ENCODE measurements at regions not wholly inside any gene's neighbourhood (a gene's known extent, or its start where the extent isn't known, plus 50 kb on each side); places are given as distances from the start of the nearest gene placed in this dataset.

DNA sequence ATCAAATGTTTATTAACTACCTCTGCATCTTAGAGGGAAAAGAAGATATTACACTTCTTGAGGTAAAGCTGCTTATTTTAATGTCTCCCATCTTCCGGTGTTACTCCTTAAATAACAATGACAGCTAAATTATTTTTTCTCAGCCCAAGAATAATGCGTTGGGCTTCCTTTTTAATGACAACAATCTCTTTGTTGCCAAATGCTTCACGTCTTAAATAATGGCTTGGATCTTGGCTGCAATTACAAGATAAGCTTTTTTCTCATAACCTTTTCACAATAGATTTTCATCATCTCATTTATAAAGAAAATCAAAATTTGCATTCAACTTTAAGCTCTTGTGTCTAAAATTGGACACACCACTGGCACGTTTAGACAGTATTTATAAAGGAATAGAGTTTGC lies 89.2 kb upstream of the COL8A1 start:
- H2AK5ac ChIP-seq (ENCODE audit: low read length, severe bottlenecking), result no peak overlapping the region
- no peak overlapping the region for H3K4ac ChIP-seq (ENCODE audit: low read depth in 1 of 2, low read length in 2 of 2)
- no peak overlapping the region for H2AFZ ChIP-seq (ENCODE audit: low read depth, low read length)
- H3K4me1 ChIP-seq (ENCODE audit: control insufficient read depth, insufficient read depth, low read depth, low read length), result no peaks in the 10 kb centered on the region
- WGBS, result 98% methylated on average over 3 of the region's 4 CpGs
- H2BK15ac ChIP-seq (ENCODE audit: low read depth, poor library complexity, severe bottlenecking), result no peak overlapping the region
- no peaks in the 10 kb centered on the region for H3K9me3 ChIP-seq (ENCODE audit: control insufficient read depth, low read length)
- no peak overlapping the region for H3K14ac ChIP-seq (ENCODE audit: low read length in 2 of 2)
- H3K36me3 ChIP-seq (ENCODE audit: control insufficient read depth in 1 of 2, insufficient read depth in 2 of 2, low read depth in 1 of 2, low read length in 2 of 2), result no peaks in the 10 kb centered on the region
- H2BK120ac ChIP-seq (ENCODE audit: low read depth, low read length), result no peak overlapping the region
- H3K4me3 ChIP-seq (ENCODE audit: insufficient read depth in 1 of 2, low read depth in 1 of 2, low read length in 2 of 2), result no peak overlapping the region
- H3K18ac ChIP-seq (ENCODE audit: low read depth in 1 of 2, low read length in 2 of 2), result no peak overlapping the region
- H4K91ac ChIP-seq (ENCODE audit: low read length), result no peak overlapping the region
- H3K9ac ChIP-seq (ENCODE audit: low read length), result no peak overlapping the region
- DNase-seq, result no peak
- H3K23ac ChIP-seq (ENCODE audit: low read length in 2 of 2), result no peak overlapping the region
- no peak overlapping the region for H2BK12ac ChIP-seq (ENCODE audit: low read length in 2 of 2)
- H3K27ac ChIP-seq (ENCODE audit: low read length, poor library complexity, severe bottlenecking), result no peak overlapping the region
- H4K8ac ChIP-seq (ENCODE audit: low read length), result no peak overlapping the region
- no peaks in the 10 kb centered on the region for H3K27me3 ChIP-seq (ENCODE audit: control insufficient read depth in 1 of 2, insufficient read depth in 1 of 2, low read length in 2 of 2)
- H3K4me2 ChIP-seq (ENCODE audit: low read length, poor library complexity, severe bottlenecking), result no peak overlapping the region
- H3K79me1 ChIP-seq (replicated peaks; ENCODE audit: low read length, poor library complexity, severe bottlenecking), result no peaks in the 10 kb centered on the region
- no peak overlapping the region for H2BK5ac ChIP-seq (ENCODE audit: low read depth, low read length, poor library complexity, severe bottlenecking)

DNA sequence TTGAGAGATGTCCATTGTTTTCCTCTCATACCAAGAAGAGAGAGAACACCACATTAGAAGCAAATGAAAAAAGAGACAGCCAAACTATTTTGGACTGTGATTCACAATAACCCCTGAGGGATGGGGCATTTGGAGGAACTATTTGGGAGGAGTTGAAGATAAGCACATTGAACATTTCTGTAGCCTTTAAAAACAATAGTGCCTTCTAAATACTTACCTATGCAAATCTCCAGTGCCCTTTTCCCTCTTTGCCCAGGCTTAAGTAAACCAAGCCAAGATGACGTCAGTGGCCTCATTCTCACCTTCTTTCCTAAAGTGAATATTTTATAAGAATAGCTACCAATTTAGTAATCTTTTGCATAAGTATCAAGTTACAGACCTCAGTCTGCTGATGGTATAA lies 89.7 kb upstream of the COL8A1 start:
- Histone ChIP-seq H2AK5ac (ENCODE audit: low read length, severe bottlenecking) (no peak overlapping the region), H3K9me3 (ENCODE audit: control insufficient read depth, low read length) (no peaks in the 10 kb centered on the region), H2BK12ac (ENCODE audit: low read length in 2 of 2) (no peak overlapping the region), H3K4ac (ENCODE audit: low read depth in 1 of 2, low read length in 2 of 2) (no peak overlapping the region), H2BK120ac (ENCODE audit: low read depth, low read length) (no peak overlapping the region), H3K36me3 (ENCODE audit: control insufficient read depth in 1 of 2, insufficient read depth in 2 of 2, low read depth in 1 of 2, low read length in 2 of 2) (no peaks in the 10 kb centered on the region), H3K18ac (ENCODE audit: low read depth in 1 of 2, low read length in 2 of 2) (no peak overlapping the region), H2BK15ac (ENCODE audit: low read depth, poor library complexity, severe bottlenecking) (no peak overlapping the region), H2AFZ (ENCODE audit: low read depth, low read length) (no peak overlapping the region), H3K23ac (ENCODE audit: low read length in 2 of 2) (no peak overlapping the region), H4K8ac (ENCODE audit: low read length) (no peak overlapping the region), H3K9ac (ENCODE audit: low read length) (no peak overlapping the region), H3K27me3 (ENCODE audit: control insufficient read depth in 1 of 2, insufficient read depth in 1 of 2, low read length in 2 of 2) (no peaks in the 10 kb centered on the region), H3K4me2 (ENCODE audit: low read length, poor library complexity, severe bottlenecking) (no peak overlapping the region), H3K4me3 (ENCODE audit: insufficient read depth in 1 of 2, low read depth in 1 of 2, low read length in 2 of 2) (no peak overlapping the region), H3K4me1 (ENCODE audit: control insufficient read depth, insufficient read depth, low read depth, low read length) (no peaks in the 10 kb centered on the region), H3K27ac (ENCODE audit: low read length, poor library complexity, severe bottlenecking) (no peak overlapping the region), H4K91ac (ENCODE audit: low read length) (no peak overlapping the region), H2BK5ac (ENCODE audit: low read depth, low read length, poor library complexity, severe bottlenecking) (no peak overlapping the region), H3K79me1 (replicated peaks; ENCODE audit: low read length, poor library complexity, severe bottlenecking) (no peaks in the 10 kb centered on the region), H3K14ac (ENCODE audit: low read length in 2 of 2) (no peak overlapping the region)
- no peak for DNase-seq
- WGBS, result no CpG with 5 or more reads among the region's 1 CpG

DNA sequence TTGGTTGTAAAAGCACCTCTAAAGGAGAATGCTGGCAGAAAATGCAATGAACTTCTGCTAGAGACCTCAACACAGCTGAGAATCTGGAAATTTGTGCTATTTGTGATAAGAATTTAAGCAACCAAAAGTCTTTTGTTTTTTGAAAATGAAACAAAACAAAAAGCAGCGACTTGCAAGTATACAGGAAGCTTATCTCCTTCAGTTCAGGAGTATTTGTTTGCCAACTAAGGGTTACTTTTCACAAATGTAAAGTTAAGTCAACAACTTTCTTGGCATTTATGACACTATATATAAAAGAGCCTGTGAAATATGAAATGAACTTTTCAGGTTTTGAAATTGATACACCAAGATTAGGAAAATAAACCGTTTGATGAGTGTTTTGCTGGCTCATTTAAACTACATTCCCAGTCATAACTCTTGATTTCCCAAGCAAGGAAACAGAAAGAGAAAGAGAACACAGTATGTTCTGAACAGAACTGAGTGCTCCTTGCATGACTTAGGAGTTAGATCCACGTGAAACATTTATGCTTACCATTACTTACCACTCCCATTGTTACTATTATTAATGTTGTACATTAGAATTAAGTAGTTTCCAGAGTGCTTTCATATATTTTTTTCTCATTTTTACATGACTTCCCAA lies 92.3 kb upstream of the COL8A1 start:
- no peak overlapping the region for H3K14ac ChIP-seq (ENCODE audit: low read length in 2 of 2)
- H3K9ac ChIP-seq (ENCODE audit: low read length), result peak overlapping the region; percentile 80
- no peak overlapping the region for H3K4me2 ChIP-seq (ENCODE audit: low read length, poor library complexity, severe bottlenecking)
- no peaks in the 10 kb centered on the region for H3K79me1 ChIP-seq (replicated peaks; ENCODE audit: low read length, poor library complexity, severe bottlenecking)
- no peak overlapping the region for H4K91ac ChIP-seq (ENCODE audit: low read length)
- no peak overlapping the region for H2BK15ac ChIP-seq (ENCODE audit: low read depth, poor library complexity, severe bottlenecking)
- H2BK120ac ChIP-seq (ENCODE audit: low read depth, low read length), result no peak overlapping the region
- H3K36me3 ChIP-seq (ENCODE audit: control insufficient read depth in 1 of 2, insufficient read depth in 2 of 2, low read depth in 1 of 2, low read length in 2 of 2), result no peaks in the 10 kb centered on the region
- WGBS, result no CpG with 5 or more reads among the region's 3 CpGs
- no peak overlapping the region for H4K8ac ChIP-seq (ENCODE audit: low read length)
- H3K9me3 ChIP-seq (ENCODE audit: control insufficient read depth, low read length), result no peaks in the 10 kb centered on the region
- no peak overlapping the region for H2AK5ac ChIP-seq (ENCODE audit: low read length, severe bottlenecking)
- no peak overlapping the region for H2AFZ ChIP-seq (ENCODE audit: low read depth, low read length)
- H3K4ac ChIP-seq (ENCODE audit: low read depth in 1 of 2, low read length in 2 of 2), result no peak overlapping the region
- no peaks in the 10 kb centered on the region for H3K27me3 ChIP-seq (ENCODE audit: control insufficient read depth in 1 of 2, insufficient read depth in 1 of 2, low read length in 2 of 2)
- no peak overlapping the region for H3K27ac ChIP-seq (ENCODE audit: low read length, poor library complexity, severe bottlenecking)
- DNase-seq, result peak; percentile 59
- no peaks in the 10 kb centered on the region for H3K4me1 ChIP-seq (ENCODE audit: control insufficient read depth, insufficient read depth, low read depth, low read length)
- no peak overlapping the region for H2BK12ac ChIP-seq (ENCODE audit: low read length in 2 of 2)
- no peak overlapping the region for H2BK5ac ChIP-seq (ENCODE audit: low read depth, low read length, poor library complexity, severe bottlenecking)
- no peak overlapping the region for H3K23ac ChIP-seq (ENCODE audit: low read length in 2 of 2)
- H3K18ac ChIP-seq (ENCODE audit: low read depth in 1 of 2, low read length in 2 of 2), result no peak overlapping the region
- H3K4me3 ChIP-seq (ENCODE audit: insufficient read depth in 1 of 2, low read depth in 1 of 2, low read length in 2 of 2), result peak overlapping the region in 1 of 2 experiments; percentile 71

DNA sequence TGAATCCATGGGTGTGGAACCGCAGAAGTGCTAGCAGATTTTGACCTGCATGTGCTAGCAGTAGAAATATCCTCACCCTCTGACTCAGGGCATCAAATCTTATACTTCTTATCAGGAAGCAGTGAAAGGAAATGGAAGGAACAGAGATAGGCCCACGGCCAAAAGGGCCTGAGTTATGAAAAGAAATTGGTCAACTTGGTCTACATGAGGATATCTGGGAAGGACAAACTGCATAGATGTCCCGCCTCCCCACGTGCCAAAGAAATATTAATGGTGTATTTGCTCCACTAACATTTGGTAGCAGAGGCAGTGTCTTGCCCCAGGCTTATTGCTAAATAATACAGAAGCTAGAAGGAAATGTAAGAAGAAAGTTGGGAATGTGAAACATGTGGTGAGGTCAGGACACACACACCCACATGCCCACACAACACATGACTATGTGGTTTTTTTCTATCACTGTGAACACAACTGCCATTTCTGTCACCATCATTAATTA lies 93.6 kb upstream of the COL8A1 start:
- Histone ChIP-seq H3K18ac (ENCODE audit: low read depth in 1 of 2, low read length in 2 of 2) (no peak overlapping the region), H3K23ac (ENCODE audit: low read length in 2 of 2) (no peak overlapping the region), H3K27ac (ENCODE audit: low read length, poor library complexity, severe bottlenecking) (no peak overlapping the region), H4K91ac (ENCODE audit: low read length) (no peak overlapping the region), H3K4me1 (ENCODE audit: control insufficient read depth, insufficient read depth, low read depth, low read length) (no peaks in the 10 kb centered on the region), H2AFZ (ENCODE audit: low read depth, low read length) (no peak overlapping the region), H2BK12ac (ENCODE audit: low read length in 2 of 2) (no peak overlapping the region), H3K14ac (ENCODE audit: low read length in 2 of 2) (no peak overlapping the region), H3K36me3 (ENCODE audit: control insufficient read depth in 1 of 2, insufficient read depth in 2 of 2, low read depth in 1 of 2, low read length in 2 of 2) (no peaks in the 10 kb centered on the region), H2BK15ac (ENCODE audit: low read depth, poor library complexity, severe bottlenecking) (no peak overlapping the region), H2AK5ac (ENCODE audit: low read length, severe bottlenecking) (no peak overlapping the region), H3K4me3 (ENCODE audit: insufficient read depth in 1 of 2, low read depth in 1 of 2, low read length in 2 of 2) (no peak overlapping the region), H3K9ac (ENCODE audit: low read length) (no peak overlapping the region), H3K4me2 (ENCODE audit: low read length, poor library complexity, severe bottlenecking) (no peak overlapping the region), H3K4ac (ENCODE audit: low read depth in 1 of 2, low read length in 2 of 2) (no peak overlapping the region), H2BK120ac (ENCODE audit: low read depth, low read length) (no peak overlapping the region), H4K8ac (ENCODE audit: low read length) (no peak overlapping the region), H2BK5ac (ENCODE audit: low read depth, low read length, poor library complexity, severe bottlenecking) (no peak overlapping the region), H3K79me1 (replicated peaks; ENCODE audit: low read length, poor library complexity, severe bottlenecking) (no peaks in the 10 kb centered on the region), H3K9me3 (ENCODE audit: control insufficient read depth, low read length) (no peaks in the 10 kb centered on the region), H3K27me3 (ENCODE audit: control insufficient read depth in 1 of 2, insufficient read depth in 1 of 2, low read length in 2 of 2) (no peaks in the 10 kb centered on the region)
- peak; percentile 40 for DNase-seq
- 98% methylated on average over 3 of the region's 4 CpGs for WGBS
